ENCODE measurements at regions not wholly inside any gene's neighbourhood (a gene's known extent, or its start where the extent isn't known, plus 50 kb on each side); places are given as distances from the start of the nearest gene placed in this dataset.

- H2AFZ ChIP-seq (ENCODE audit: control insufficient read depth, low read length), result no peak overlapping the region
- FAIRE-seq (no peak), DNase-seq (ENCODE audit: low read depth, low spot score) (no peak)
- H3K36me3 ChIP-seq (ENCODE audit: control insufficient read depth in 2 of 2, extremely low read depth in 1 of 2, insufficient read depth in 2 of 2, low read length in 2 of 2), result no peaks in the 10 kb centered on the region
- no peaks in the 10 kb centered on the region for H3K79me2 ChIP-seq (ENCODE audit: control insufficient read depth, insufficient read depth, low read length)
- no peaks in the 10 kb centered on the region for H4K20me1 ChIP-seq (ENCODE audit: control insufficient read depth, extremely low read depth, insufficient read depth, low read length)
- H3K9me3 ChIP-seq (ENCODE audit: control insufficient read depth, low read depth, low read length), result no peaks in the 10 kb centered on the region
- H3K4me3 ChIP-seq (ENCODE audit: control insufficient read depth in 2 of 3, extremely low read depth in 1 of 3, insufficient read depth in 2 of 3, low read depth in 1 of 3, low read length in 3 of 3), result no peak overlapping the region
- H3K4me1 ChIP-seq (ENCODE audit: control insufficient read depth, extremely low read depth, insufficient read depth, low read length), result peaks cover 7% of the 10 kb centered on the region
- TF ChIP-seq CTCF (optimal IDR thresholded peaks at IDR 0.05 in 1 of 3, IDR thresholded peaks at IDR 0.05 in 1 of 3, conservative IDR thresholded peaks at IDR 0.05 in 1 of 3; ENCODE audit: extremely low read depth in 1 of 3, insufficient read depth in 2 of 3, low read length in 3 of 3) (no peak), EZH2 (IDR thresholded peaks at IDR 0.05; ENCODE audit: low read length) (no peak)
- H3K9ac ChIP-seq (ENCODE audit: control insufficient read depth, extremely low read depth, insufficient read depth, low read length), result no peak overlapping the region
- dilution Hi-C loops (cut with MboI; ENCODE audit: extremely low pct_ligation_motif_present, low sequenced_read_pairs), result no loop called here
- H3K27me3 ChIP-seq (ENCODE audit: control insufficient read depth, extremely low read depth, insufficient read depth, low read length), result no peaks in the 10 kb centered on the region
- H3K27ac ChIP-seq (ENCODE audit: control insufficient read depth, insufficient read depth, low read length), result no peak overlapping the region
- no peak overlapping the region for H3K4me2 ChIP-seq (ENCODE audit: control insufficient read depth, extremely low read depth, insufficient read depth, low read depth, low read length)
- no peaks in the 10 kb centered on the region for H3K9me1 ChIP-seq (ENCODE audit: control insufficient read depth, extremely low read depth, insufficient read depth, low read length)
These were observed 479.2 kb downstream of the RMST start for GRCh38 chr12:97941686-97942354.

- dilution Hi-C loops (cut with MboI; ENCODE audit: extremely low pct_ligation_motif_present, low sequenced_read_pairs), result no loop called here
- no peak for TF ChIP-seq CTCF (optimal IDR thresholded peaks at IDR 0.05 in 1 of 3, IDR thresholded peaks at IDR 0.05 in 1 of 3, conservative IDR thresholded peaks at IDR 0.05 in 1 of 3; ENCODE audit: extremely low read depth in 1 of 3, insufficient read depth in 2 of 3, low read length in 3 of 3)
- no peak for TF ChIP-seq EZH2 (IDR thresholded peaks at IDR 0.05; ENCODE audit: low read length)
These were observed 480.8 kb downstream of the RMST start for GRCh38 chr12:97943359-97943758.

More at GRCh38 chr12:97943359-97943758, 480.8 kb downstream of the RMST start:
- H4K20me1 ChIP-seq (ENCODE audit: control insufficient read depth, extremely low read depth, insufficient read depth, low read length), result no peaks in the 10 kb centered on the region
- no peaks in the 10 kb centered on the region for H3K27me3 ChIP-seq (ENCODE audit: control insufficient read depth, extremely low read depth, insufficient read depth, low read length)
- no peak overlapping the region for H3K9ac ChIP-seq (ENCODE audit: control insufficient read depth, extremely low read depth, insufficient read depth, low read length)
- no peak overlapping the region for H2AFZ ChIP-seq (ENCODE audit: control insufficient read depth, low read length)
- no peaks in the 10 kb centered on the region for H3K36me3 ChIP-seq (ENCODE audit: control insufficient read depth in 2 of 2, extremely low read depth in 1 of 2, insufficient read depth in 2 of 2, low read length in 2 of 2)
- peaks cover 7% of the 10 kb centered on the region for H3K4me1 ChIP-seq (ENCODE audit: control insufficient read depth, extremely low read depth, insufficient read depth, low read length)
- FAIRE-seq (no peak), DNase-seq (ENCODE audit: low read depth, low spot score) (no peak)
- H3K9me3 ChIP-seq (ENCODE audit: control insufficient read depth, low read depth, low read length), result no peaks in the 10 kb centered on the region
- no peak overlapping the region for H3K4me2 ChIP-seq (ENCODE audit: control insufficient read depth, extremely low read depth, insufficient read depth, low read depth, low read length)
- H3K27ac ChIP-seq (ENCODE audit: control insufficient read depth, insufficient read depth, low read length), result no peak overlapping the region
- H3K9me1 ChIP-seq (ENCODE audit: control insufficient read depth, extremely low read depth, insufficient read depth, low read length), result no peaks in the 10 kb centered on the region
- no peak overlapping the region for H3K4me3 ChIP-seq (ENCODE audit: control insufficient read depth in 2 of 3, extremely low read depth in 1 of 3, insufficient read depth in 2 of 3, low read depth in 1 of 3, low read length in 3 of 3)
- no peaks in the 10 kb centered on the region for H3K79me2 ChIP-seq (ENCODE audit: control insufficient read depth, insufficient read depth, low read length)

All from keratinocyte (primary cell).